Gastroesophageal sphincter (tissue), 4 donors: ENCODE measurements at regions not wholly inside any gene's neighbourhood (a gene's known extent, or its start where the extent isn't known, plus 50 kb on each side); places are given as distances from the start of the nearest gene placed in this dataset.

Experiments
- ATAC-seq: fragments of 150-250 bp; one replicate; pipeline ENCODE4 v1.9.1; 2016; ENCODE audit warnings: mild to moderate bottlenecking, moderate library complexity
- H3K27ac ChIP-seq, 4 donors: fragments of 200-600 bp; sonication (generic) in 3 of 4; 1 replicate in 3 of 4; 2 replicates in 1 of 4; pipeline ENCODE4 v1.5.1; 2016 to 2019
- H3K27me3 ChIP-seq: fragments of 200-600 bp; sonication (generic); one replicate; pipeline ENCODE4 v1.5.1; 2019
- H3K36me3 ChIP-seq, 2 donors: fragments of 200-600 bp; sonication (generic); one replicate each; pipeline ENCODE4 v1.5.1; 2019; ENCODE audit warnings: control low read depth in 1 of 2
- H3K4me1 ChIP-seq, 3 donors: fragments of 200-600 bp; sonication (generic); 1 replicate in 2 of 3; 2 replicates in 1 of 3; pipeline ENCODE4 v1.5.1; 2016 to 2019; ENCODE audit warnings: control low read depth in 2 of 3
- H3K4me3 ChIP-seq, 2 donors: fragments of 200-600 bp; sonication (generic); one replicate each; pipeline ENCODE4 v1.5.1; 2019; ENCODE audit warnings: mild to moderate bottlenecking in 1 of 2, moderate library complexity in 1 of 2
- H3K9me3 ChIP-seq, 3 donors: fragments of 200-600 bp; sonication (generic); one replicate each; pipeline ENCODE4 v1.5.1; 2017 to 2019; ENCODE audit warnings: control low read depth in 2 of 3
- EP300 ChIP-seq: sonication (generic); formaldehyde crosslinking; IDR thresholded peaks from one replicate; pipeline ENCODE4 v1.6.1; 2017; ENCODE audit warnings: antibody characterized with exemption, mild to moderate bottlenecking
- POLR2A ChIP-seq, 2 donors: fragments of 450-650 bp; IDR thresholded peaks; one replicate each; pipeline ENCODE4 v1.6.1; 2017; ENCODE audit warnings: antibody characterized with exemption in 2 of 2, mild to moderate bottlenecking in 2 of 2, moderate library complexity in 1 of 2
- POLR2AphosphoS5 ChIP-seq: sonication (generic); formaldehyde crosslinking; IDR thresholded peaks from one replicate; pipeline ENCODE4 v1.6.1; 2017; ENCODE audit warnings: antibody characterized with exemption
- WGBS, 2 donors: methylation state at CpG; one replicate each; pipeline ENCODE4 v1.1.5; 2018; ENCODE audit warnings: low coverage in 1 of 2; 5-methylcytosine and 5-hydroxymethylcytosine counted together
- TF ChIP-seq, protein P1 (sequence below), 4 experiments: fragments of 200-600 bp in 2 of 4; fragments of 450-650 bp in 2 of 4; sonication (generic) in 1 of 4; IDR thresholded peaks; one replicate each; pipeline ENCODE4 v1.5.1; 2017 to 2019; ENCODE audit warnings: antibody characterized with exemption in 4 of 4, mild to moderate bottlenecking in 2 of 4, moderate library complexity in 2 of 4

DNA sequence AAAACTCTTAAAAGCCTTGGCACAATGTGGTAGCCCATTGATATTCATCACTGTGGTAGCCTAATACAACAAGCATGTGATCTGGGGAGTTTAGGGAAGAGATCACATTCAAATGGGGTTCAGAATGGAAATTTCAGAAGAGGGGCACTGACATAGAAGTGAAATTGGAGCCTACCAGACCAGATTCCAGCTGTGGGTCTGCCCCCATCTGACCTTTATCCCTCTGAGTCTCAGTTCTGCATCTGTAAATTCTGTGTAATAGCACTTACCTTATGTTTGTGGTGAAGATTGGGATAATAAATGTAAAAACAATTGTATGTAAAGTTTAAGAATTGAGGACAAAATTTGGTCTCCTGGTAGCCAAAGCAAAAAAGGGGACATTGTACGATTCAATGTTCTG is 320.4 kb upstream of the BOD1L1 start:
- 81 to 100% methylated on average over 1 of the region's 1 CpG for WGBS, 2 donors
- H3K9me3 ChIP-seq = no peaks in the 10 kb centered on the region
- TF ChIP-seq, protein P1, sequence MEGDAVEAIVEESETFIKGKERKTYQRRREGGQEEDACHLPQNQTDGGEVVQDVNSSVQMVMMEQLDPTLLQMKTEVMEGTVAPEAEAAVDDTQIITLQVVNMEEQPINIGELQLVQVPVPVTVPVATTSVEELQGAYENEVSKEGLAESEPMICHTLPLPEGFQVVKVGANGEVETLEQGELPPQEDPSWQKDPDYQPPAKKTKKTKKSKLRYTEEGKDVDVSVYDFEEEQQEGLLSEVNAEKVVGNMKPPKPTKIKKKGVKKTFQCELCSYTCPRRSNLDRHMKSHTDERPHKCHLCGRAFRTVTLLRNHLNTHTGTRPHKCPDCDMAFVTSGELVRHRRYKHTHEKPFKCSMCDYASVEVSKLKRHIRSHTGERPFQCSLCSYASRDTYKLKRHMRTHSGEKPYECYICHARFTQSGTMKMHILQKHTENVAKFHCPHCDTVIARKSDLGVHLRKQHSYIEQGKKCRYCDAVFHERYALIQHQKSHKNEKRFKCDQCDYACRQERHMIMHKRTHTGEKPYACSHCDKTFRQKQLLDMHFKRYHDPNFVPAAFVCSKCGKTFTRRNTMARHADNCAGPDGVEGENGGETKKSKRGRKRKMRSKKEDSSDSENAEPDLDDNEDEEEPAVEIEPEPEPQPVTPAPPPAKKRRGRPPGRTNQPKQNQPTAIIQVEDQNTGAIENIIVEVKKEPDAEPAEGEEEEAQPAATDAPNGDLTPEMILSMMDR (IDR thresholded peaks at IDR 0.05) = no peak
- TF ChIP-seq POLR2A (IDR thresholded peaks at IDR 0.05) (no peak), POLR2AphosphoS5 (no peak), EP300 (no peak)
- H3K4me3 ChIP-seq = no peak overlapping the region
- H3K27me3 ChIP-seq = peaks cover 5% of the 10 kb centered on the region
- no peak for ATAC-seq
- no peaks in the 10 kb centered on the region for H3K36me3 ChIP-seq
- H3K4me1 ChIP-seq = no peaks in the 10 kb centered on the region
- no peak overlapping the region for H3K27ac ChIP-seq

DNA sequence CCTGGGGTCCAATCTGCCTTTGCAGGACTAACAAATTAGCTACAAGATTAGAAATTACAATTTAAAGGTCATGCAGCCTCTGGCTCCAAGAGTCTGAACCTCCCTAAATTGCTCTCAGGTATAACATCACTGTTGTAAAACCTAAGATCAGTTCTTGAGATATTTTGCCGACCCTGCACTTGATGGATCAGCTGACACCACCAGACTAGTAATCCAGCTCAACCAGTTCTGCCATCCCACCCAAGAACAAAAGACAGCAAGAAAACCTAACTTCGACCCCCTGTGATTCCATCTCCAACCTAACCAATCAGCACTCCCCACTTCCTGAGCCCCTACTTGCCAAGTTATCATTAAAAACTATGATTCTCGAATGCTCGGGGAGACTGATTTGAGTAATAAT is 323.0 kb upstream of the BOD1L1 start:
- Histone ChIP-seq H3K27me3 (no peaks in the 10 kb centered on the region), H3K4me3 (no peak overlapping the region), H3K9me3 (no peaks in the 10 kb centered on the region), H3K36me3 (no peaks in the 10 kb centered on the region), H3K4me1 (no peaks in the 10 kb centered on the region), H3K27ac (no peak overlapping the region)
- TF ChIP-seq POLR2AphosphoS5 (no peak), POLR2A (IDR thresholded peaks at IDR 0.05) (no peak), EP300 (no peak)
- TF ChIP-seq, protein P1 (IDR thresholded peaks at IDR 0.05) = no peak
- ATAC-seq = no peak
- 39 to 78% methylated on average over 2 to 3 of the region's 4 CpGs for WGBS, 2 donors

DNA sequence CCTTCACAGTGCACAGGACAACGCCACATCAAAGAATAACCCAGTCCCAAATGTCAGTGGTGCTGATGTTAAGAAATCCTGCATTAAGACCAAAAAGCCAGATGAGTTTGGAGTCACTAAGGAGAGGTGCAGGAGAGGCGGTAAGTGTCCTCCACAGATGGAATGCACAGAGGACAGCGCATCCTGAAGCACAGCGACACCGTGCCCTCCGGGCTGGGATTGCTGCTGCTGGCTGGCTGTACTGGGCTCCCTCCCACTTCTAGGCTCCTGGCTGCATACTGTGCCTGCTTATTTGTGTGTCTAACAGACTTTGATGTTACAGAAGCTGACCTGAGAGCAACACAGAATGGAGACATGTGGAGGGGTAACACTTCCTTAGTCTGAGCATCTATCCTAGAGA is 325.6 kb upstream of the BOD1L1 start:
- 60 to 87% methylated on average over 1 to 4 of the region's 6 CpGs for WGBS, 2 donors
- ATAC-seq = no peak

DNA sequence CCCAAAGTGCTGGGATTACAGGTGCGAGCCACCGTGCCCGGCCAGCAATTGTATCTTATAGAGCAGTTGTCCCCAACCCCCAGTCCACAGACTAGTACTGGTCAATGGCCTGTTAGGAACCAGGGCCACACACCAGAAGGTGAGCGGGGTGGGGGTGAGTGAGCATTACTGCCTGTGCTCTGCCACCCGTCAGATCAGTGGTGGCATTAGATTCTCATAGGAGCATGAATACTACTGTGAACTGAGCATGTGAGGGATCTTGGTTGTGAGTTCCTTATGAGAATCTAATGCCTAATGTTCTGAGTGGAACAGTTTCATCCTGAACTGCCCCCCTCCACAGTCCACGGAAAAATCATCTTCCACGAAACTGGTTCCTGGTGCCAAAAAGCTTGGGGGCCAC is 328.0 kb upstream of the BOD1L1 start:
- no peak overlapping the region for H3K4me3 ChIP-seq
- H3K27ac ChIP-seq = no peak overlapping the region
- H3K36me3 ChIP-seq = no peaks in the 10 kb centered on the region
- H3K4me1 ChIP-seq = no peaks in the 10 kb centered on the region
- ATAC-seq = no peak
- 100% methylated on average over 1 to 3 of the region's 7 CpGs for WGBS, 2 donors
- no peaks in the 10 kb centered on the region for H3K27me3 ChIP-seq
- H3K9me3 ChIP-seq = no peaks in the 10 kb centered on the region
- no peak for TF ChIP-seq EP300

More for the DNA sequence above, 325.6 kb upstream of the BOD1L1 start:
- TF ChIP-seq, protein P1 (IDR thresholded peaks at IDR 0.05) = no peak
- TF ChIP-seq POLR2AphosphoS5 (no peak), POLR2A (IDR thresholded peaks at IDR 0.05) (no peak), EP300 (no peak)
- no peaks in the 10 kb centered on the region for H3K27me3 ChIP-seq
- H3K9me3 ChIP-seq = no peaks in the 10 kb centered on the region
- no peak overlapping the region for H3K27ac ChIP-seq
- no peaks in the 10 kb centered on the region for H3K36me3 ChIP-seq
- no peaks in the 10 kb centered on the region for H3K4me1 ChIP-seq
- no peak overlapping the region for H3K4me3 ChIP-seq

DNA sequence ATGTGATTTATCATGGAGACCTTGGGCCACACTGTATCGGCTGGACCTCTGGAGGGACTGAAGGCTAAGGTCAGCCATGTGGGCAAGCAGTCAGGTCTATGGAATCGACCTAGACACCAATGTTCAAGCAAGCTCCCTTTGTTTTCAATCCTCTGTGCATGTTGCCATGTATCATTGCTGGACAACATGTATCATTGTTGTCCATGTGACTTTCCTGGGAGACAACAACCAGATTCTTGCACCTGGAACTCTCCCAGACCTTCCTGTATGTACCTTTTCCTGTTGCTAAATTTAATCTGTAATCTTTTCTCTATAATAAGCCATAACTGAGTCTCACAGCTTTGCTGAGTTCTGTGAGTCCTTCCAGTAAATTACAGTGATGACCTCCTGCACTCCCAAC is 329.4 kb upstream of the BOD1L1 start:
- peaks cover 0 to 3% (median 0%) of the 10 kb centered on the region in 3 donors for H3K9me3 ChIP-seq
- no peak for TF ChIP-seq POLR2AphosphoS5
- TF ChIP-seq EP300 = no peak
- TF ChIP-seq, protein P1 (IDR thresholded peaks at IDR 0.05) = no peak
- TF ChIP-seq POLR2A (IDR thresholded peaks at IDR 0.05) = no peak
- no peak overlapping the region for H3K4me3 ChIP-seq
- no peaks in the 10 kb centered on the region for H3K27me3 ChIP-seq
- 64 to 67% methylated on average over 1 to 2 of the region's 2 CpGs for WGBS, 2 donors
- H3K4me1 ChIP-seq = no peaks in the 10 kb centered on the region
- no peaks in the 10 kb centered on the region for H3K36me3 ChIP-seq
- no peak for ATAC-seq
- no peak overlapping the region for H3K27ac ChIP-seq
